ENCODE measurements at regions not wholly inside any gene's neighbourhood (a gene's known extent, or its start where the extent isn't known, plus 50 kb on each side); places are given as distances from the start of the nearest gene placed in this dataset.

GRCh38 chr14:48622980-48623379 lies 947.6 kb upstream of the MDGA2 start:
- Histone ChIP-seq H3K79me2 (ENCODE audit: control insufficient read depth, low read length) (no peaks in the 10 kb centered on the region), H3K4me3 (ENCODE audit: low read length) (no peak overlapping the region), H3K4me1 (ENCODE audit: control insufficient read depth, low read length) (peaks cover 8% of the 10 kb centered on the region), H3F3A (ENCODE audit: control insufficient read depth, insufficient read depth) (no peaks in the 10 kb centered on the region), H3K9me3 (ENCODE audit: control insufficient read depth, insufficient read depth, low read length) (no peaks in the 10 kb centered on the region), H3K4me2 (ENCODE audit: low read length) (no peak overlapping the region), H3K36me3 (ENCODE audit: control insufficient read depth, low read length) (no peaks in the 10 kb centered on the region), H3K27me3 (ENCODE audit: control insufficient read depth, low read length) (no peaks in the 10 kb centered on the region), H4K20me1 (ENCODE audit: control insufficient read depth, insufficient read depth, low read depth, low read length) (no peaks in the 10 kb centered on the region), H3K27ac (ENCODE audit: low read depth, low read length) (no peak overlapping the region), H3K9me2 (replicated peaks; ENCODE audit: control insufficient read depth, low read length) (no peaks in the 10 kb centered on the region)
- no peak for TF ChIP-seq EZH2phosphoT487 (IDR thresholded peaks at IDR 0.05; ENCODE audit: borderline replicate concordance, low read length)
- no peak for TF ChIP-seq CTCF (IDR thresholded peaks at IDR 0.05; ENCODE audit: low read depth, low read length, poor library complexity, severe bottlenecking)

- H3K27me3 ChIP-seq (ENCODE audit: control insufficient read depth, low read length): no peaks in the 10 kb centered on the region
- no peaks in the 10 kb centered on the region for H4K20me1 ChIP-seq (ENCODE audit: control insufficient read depth, insufficient read depth, low read depth, low read length)
Measured at GRCh38 chr14:48618057-48618456, 942.7 kb upstream of the MDGA2 start.

GRCh38 chr14:48616931-48617330 lies 941.5 kb upstream of the MDGA2 start:
- no peaks in the 10 kb centered on the region for H3K79me2 ChIP-seq (ENCODE audit: control insufficient read depth, low read length)
- peak overlapping the region; percentile 22 for H3K4me2 ChIP-seq (ENCODE audit: low read length)
- TF ChIP-seq CTCF (IDR thresholded peaks at IDR 0.05; ENCODE audit: low read depth, low read length, poor library complexity, severe bottlenecking) (no peak), EZH2phosphoT487 (IDR thresholded peaks at IDR 0.05; ENCODE audit: borderline replicate concordance, low read length) (no peak)
- H4K20me1 ChIP-seq (ENCODE audit: control insufficient read depth, insufficient read depth, low read depth, low read length): no peaks in the 10 kb centered on the region
- no peaks in the 10 kb centered on the region for H3K27me3 ChIP-seq (ENCODE audit: control insufficient read depth, low read length)
- no peaks in the 10 kb centered on the region for H3K9me3 ChIP-seq (ENCODE audit: control insufficient read depth, insufficient read depth, low read length)
- H3K4me3 ChIP-seq (ENCODE audit: low read length): no peak overlapping the region
- H3K4me1 ChIP-seq (ENCODE audit: control insufficient read depth, low read length): peaks cover 12% of the 10 kb centered on the region
- no peaks in the 10 kb centered on the region for H3K9me2 ChIP-seq (replicated peaks; ENCODE audit: control insufficient read depth, low read length)
- H3K36me3 ChIP-seq (ENCODE audit: control insufficient read depth, low read length): no peaks in the 10 kb centered on the region
- H3K27ac ChIP-seq (ENCODE audit: low read depth, low read length): no peak overlapping the region
- no peaks in the 10 kb centered on the region for H3F3A ChIP-seq (ENCODE audit: control insufficient read depth, insufficient read depth)

More at GRCh38 chr14:48618057-48618456, 942.7 kb upstream of the MDGA2 start:
- Histone ChIP-seq H3K27ac (ENCODE audit: low read depth, low read length) (no peak overlapping the region), H3K4me3 (ENCODE audit: low read length) (no peak overlapping the region), H3K4me2 (ENCODE audit: low read length) (no peak overlapping the region), H3K79me2 (ENCODE audit: control insufficient read depth, low read length) (no peaks in the 10 kb centered on the region), H3K9me3 (ENCODE audit: control insufficient read depth, insufficient read depth, low read length) (no peaks in the 10 kb centered on the region), H3F3A (ENCODE audit: control insufficient read depth, insufficient read depth) (no peaks in the 10 kb centered on the region), H3K36me3 (ENCODE audit: control insufficient read depth, low read length) (no peaks in the 10 kb centered on the region), H3K4me1 (ENCODE audit: control insufficient read depth, low read length) (peaks cover 12% of the 10 kb centered on the region), H3K9me2 (replicated peaks; ENCODE audit: control insufficient read depth, low read length) (no peaks in the 10 kb centered on the region)
- TF ChIP-seq EZH2phosphoT487 (IDR thresholded peaks at IDR 0.05; ENCODE audit: borderline replicate concordance, low read length) (no peak), CTCF (IDR thresholded peaks at IDR 0.05; ENCODE audit: low read depth, low read length, poor library complexity, severe bottlenecking) (no peak)

GRCh38 chr14:48615618-48616017 lies 940.2 kb upstream of the MDGA2 start:
- Histone ChIP-seq H4K20me1 (ENCODE audit: control insufficient read depth, insufficient read depth, low read depth, low read length) (no peaks in the 10 kb centered on the region), H3K36me3 (ENCODE audit: control insufficient read depth, low read length) (no peaks in the 10 kb centered on the region), H3K27me3 (ENCODE audit: control insufficient read depth, low read length) (no peaks in the 10 kb centered on the region), H3K4me1 (ENCODE audit: control insufficient read depth, low read length) (peaks cover 12% of the 10 kb centered on the region), H3K4me2 (ENCODE audit: low read length) (no peak overlapping the region), H3K27ac (ENCODE audit: low read depth, low read length) (no peak overlapping the region), H3K79me2 (ENCODE audit: control insufficient read depth, low read length) (no peaks in the 10 kb centered on the region), H3K4me3 (ENCODE audit: low read length) (no peak overlapping the region), H3K9me2 (replicated peaks; ENCODE audit: control insufficient read depth, low read length) (no peaks in the 10 kb centered on the region), H3F3A (ENCODE audit: control insufficient read depth, insufficient read depth) (no peaks in the 10 kb centered on the region), H3K9me3 (ENCODE audit: control insufficient read depth, insufficient read depth, low read length) (no peaks in the 10 kb centered on the region)
- no peak for TF ChIP-seq CTCF (IDR thresholded peaks at IDR 0.05; ENCODE audit: low read depth, low read length, poor library complexity, severe bottlenecking)
